IMR-90 (cell line): ENCODE measurements at regions not wholly inside any gene's neighbourhood (a gene's known extent, or its start where the extent isn't known, plus 50 kb on each side); places are given as distances from the start of the nearest gene placed in this dataset.

Experiments
- ATAC-seq: fragments of 200-7000 bp; cut with Tn5 transposase; 2 replicates; pipeline ENCODE4 v1.9.1; 2020; ENCODE audit warnings: low read depth, mild to moderate bottlenecking, moderate library complexity
- BruUV-seq: library from RNA; stranded (reverse); fragments of 400-500 nt; replicated peaks from 2 replicates; lab custom pipeline; 2021; lab: Mats Ljungman, UMichigan
- CTCF ChIA-PET: fragments of 300-600 bp; formaldehyde crosslinking; extraction: SDS; loops from one replicate; lab custom pipeline; 2021; ENCODE audit warnings: antibody characterized with exemption; lab: Yijun Ruan, JAX
- POLR2A ChIA-PET: fragments of 300-600 bp; sonication (Branson Sonifier 250); formaldehyde crosslinking; loops from one replicate; lab custom pipeline; 2022; ENCODE audit warnings: antibody characterized with exemption; ENCODE audit not compliant: unreplicated experiment; lab: Charles Lee
- DNase-seq: peaks from one replicate; pipeline ENCODE4 v3.0.0; 2013
- H2AFZ ChIP-seq: replicated peaks from 2 replicates; pipeline ENCODE3; 2013; ENCODE audit warnings: low read length, mild to moderate bottlenecking; ENCODE audit not compliant: poor library complexity
- H2AK5ac ChIP-seq: 2 replicates; pipeline ENCODE4 v1.6.1; 2013; ENCODE audit warnings: low read depth, low read length, inconsistent platforms
- H2AK9ac ChIP-seq: replicated peaks from 2 replicates; pipeline ENCODE3; 2013; ENCODE audit warnings: mild to moderate bottlenecking, low read depth, low read length, moderate library complexity; ENCODE audit not compliant: poor library complexity
- H2BK120ac ChIP-seq: 2 replicates; pipeline ENCODE4 v1.6.1; 2013; ENCODE audit warnings: low read depth, low read length, inconsistent platforms
- H2BK15ac ChIP-seq: 3 replicates; pipeline ENCODE4 v1.6.1; 2013; ENCODE audit warnings: low read depth, low read length, inconsistent platforms
- H2BK20ac ChIP-seq: 2 replicates; pipeline ENCODE4 v1.6.1; 2013; ENCODE audit warnings: low read depth, mild to moderate bottlenecking, inconsistent platforms, low read length, moderate library complexity
- H2BK5ac ChIP-seq: 2 replicates; pipeline ENCODE4 v1.6.1; 2013; ENCODE audit warnings: mild to moderate bottlenecking, low read depth, low read length, inconsistent platforms; ENCODE audit not compliant: poor library complexity, severe bottlenecking
- H3K14ac ChIP-seq: replicated peaks from 2 replicates; pipeline ENCODE4 v1.6.1; 2013; ENCODE audit warnings: low read depth, low read length, inconsistent platforms
- H3K18ac ChIP-seq: 2 replicates; pipeline ENCODE4 v1.6.1; 2013; ENCODE audit warnings: low read depth, low read length, control low read depth
- H3K23ac ChIP-seq: 2 replicates; pipeline ENCODE4 v1.6.1; 2013; ENCODE audit warnings: low read depth, low read length, inconsistent platforms
- H3K27ac ChIP-seq: 2 replicates; pipeline ENCODE4 v1.5.1; 2013; ENCODE audit warnings: mild to moderate bottlenecking, control low read depth, low read length; ENCODE audit not compliant: insufficient read depth
- H3K27me3 ChIP-seq: 2 replicates; pipeline ENCODE4 v1.6.1; 2013; ENCODE audit warnings: low read length; ENCODE audit not compliant: control insufficient read depth, insufficient read depth
- H3K36me3 ChIP-seq: 2 replicates; pipeline ENCODE4 v1.6.1; 2013; ENCODE audit warnings: low read length, mixed read lengths; ENCODE audit not compliant: control insufficient read depth, insufficient read depth
- H3K4ac ChIP-seq: 2 replicates; pipeline ENCODE4 v1.6.1; 2013; ENCODE audit warnings: low read depth, low read length, inconsistent platforms
- H3K4me1 ChIP-seq: 2 replicates; pipeline ENCODE4 v1.6.1; 2013; ENCODE audit warnings: low read length, mixed read lengths; ENCODE audit not compliant: control insufficient read depth, insufficient read depth
- H3K4me2 ChIP-seq: 2 replicates; pipeline ENCODE4 v1.6.1; 2013; ENCODE audit warnings: low read depth, mild to moderate bottlenecking, control low read depth, low read length, moderate library complexity
- H3K4me3 ChIP-seq: 2 replicates; pipeline ENCODE4 v1.5.1; 2013; ENCODE audit warnings: low read depth, mild to moderate bottlenecking, control low read depth, low read length, moderate library complexity; ENCODE audit not compliant: insufficient read depth
- H3K56ac ChIP-seq: 2 replicates; pipeline ENCODE4 v1.6.1; 2013; ENCODE audit warnings: low read length, inconsistent platforms; ENCODE audit not compliant: insufficient read depth; ENCODE audit errors: extremely low read depth
- H3K79me1 ChIP-seq, 2 experiments: 2 replicates each; pipeline ENCODE4 v1.6.1; 2013; ENCODE audit warnings: low read length in 2 of 2, inconsistent platforms in 1 of 2, low read depth in 1 of 2
- H3K9ac ChIP-seq: 2 replicates; pipeline ENCODE4 v1.6.1; 2013; ENCODE audit warnings: low read depth, low read length, control low read depth
- H3K9me1 ChIP-seq: 2 replicates; pipeline ENCODE4 v1.6.1; 2013; ENCODE audit warnings: low read length, inconsistent platforms; ENCODE audit not compliant: insufficient read depth
- H3K9me3 ChIP-seq: 2 replicates; pipeline ENCODE4 v1.6.1; 2013; ENCODE audit warnings: low read length; ENCODE audit not compliant: control insufficient read depth, insufficient read depth
- H4K20me1 ChIP-seq: 2 replicates; pipeline ENCODE4 v1.6.1; 2013; ENCODE audit warnings: low read length, inconsistent platforms; ENCODE audit not compliant: insufficient read depth
- H4K5ac ChIP-seq: 2 replicates; pipeline ENCODE4 v1.6.1; 2013; ENCODE audit warnings: mild to moderate bottlenecking, low read depth, low read length, control low read depth
- H4K8ac ChIP-seq, 2 experiments: 2 replicates each; pipeline ENCODE4 v1.6.1; 2013; ENCODE audit warnings: low read depth in 2 of 2, low read length in 2 of 2, control low read depth in 1 of 2, inconsistent platforms in 1 of 2
- H4K91ac ChIP-seq: 2 replicates; pipeline ENCODE4 v1.6.1; 2013; ENCODE audit warnings: low read depth, low read length, inconsistent platforms; ENCODE audit not compliant: insufficient read depth
- RFX5 ChIP-seq: IDR thresholded peaks from 2 replicates; pipeline ENCODE4 v1.8.0; 2012; ENCODE audit warnings: low read depth, mild to moderate bottlenecking, low read length, moderate library complexity
- WGBS, 2 experiments: methylation state at CpG; one replicate each; pipeline versions ENCODE4 v1.1.5 to v1.1.7; 2013; ENCODE audit warnings: missing lambda C conversion rate in 2 of 2; ENCODE audit not compliant: insufficient read length in 1 of 2; ENCODE audit errors: extremely low coverage in 2 of 2; 5-methylcytosine and 5-hydroxymethylcytosine counted together
- dilution Hi-C: fragments of 300-500 bp; cut with HindIII; formaldehyde crosslinking; loops from one replicate; pipeline ENCODE4 v1.14.3; 2018; ENCODE audit warnings: low sequenced_read_pairs; ENCODE audit not compliant: unreplicated experiment
- in situ Hi-C: fragments of 300-500 bp; cut with MboI; formaldehyde crosslinking; loops from 3 replicates; pipeline ENCODE4 v1.14.3; 2019; ENCODE audit warnings: low sequenced_read_pairs, inconsistent platforms, mixed read lengths
- intact Hi-C: fragments of 100-400 bp; cut with micrococcal nuclease; formaldehyde crosslinking; loops from 2 replicates; pipeline ENCODE4 v1.10.0; 2022
- TF ChIP-seq, protein P1 (sequence below): fragments of 150-350 bp; IDR thresholded peaks from 2 replicates; pipeline ENCODE4 v1.6.1; 2016; ENCODE audit warnings: low read depth, mild to moderate bottlenecking, low read length, moderate library complexity, borderline replicate concordance

DNA sequence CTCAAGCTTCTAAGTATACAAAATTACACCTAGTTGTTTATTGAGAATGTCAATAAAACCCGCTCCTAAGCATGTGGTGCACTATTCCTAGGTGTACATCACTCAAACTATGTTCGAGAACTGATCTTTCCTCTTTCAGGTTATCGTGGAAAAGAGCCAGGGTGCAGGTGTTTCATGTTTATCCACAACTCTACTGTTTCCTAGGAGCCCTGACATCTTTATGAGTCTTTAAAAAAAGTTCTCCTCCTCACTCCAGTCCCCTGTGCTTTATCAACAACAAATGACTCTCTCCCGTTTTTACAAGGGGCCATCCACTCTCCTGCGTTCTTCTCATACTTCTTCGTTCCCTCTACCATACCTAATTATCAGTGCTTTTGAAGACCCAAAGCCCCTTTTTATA is 78.8 kb upstream of the NFIL3 start:
- ChIA-PET CTCF (no interaction called here), POLR2A (no interaction called here)

More for the DNA sequence above, 78.8 kb upstream of the NFIL3 start:
- dilution Hi-C loops = loop anchor here (25.0 kb wide), 1 partner anchor 160 kb away; no protein-coding TSS in a partner anchor
- Histone ChIP-seq H3K4me2 (no peak overlapping the region), H2BK20ac (no peak overlapping the region), H3K56ac (no peak overlapping the region), H4K20me1 (no peaks in the 10 kb centered on the region), H2AK9ac (no peak overlapping the region), H2BK120ac (no peak overlapping the region), H3K79me1 (no peaks in the 10 kb centered on the region), H4K8ac (no peak overlapping the region), H3K18ac (no peak overlapping the region), H3K4me1 (peaks cover 4% of the 10 kb centered on the region), H3K4ac (no peak overlapping the region), H3K9me3 (no peaks in the 10 kb centered on the region), H4K5ac (no peak overlapping the region), H3K23ac (no peak overlapping the region), H4K91ac (no peak overlapping the region), H3K36me3 (no peaks in the 10 kb centered on the region), H3K9me1 (no peaks in the 10 kb centered on the region), H3K27me3 (no peaks in the 10 kb centered on the region), H3K14ac (no peak overlapping the region), H2AK5ac (no peak overlapping the region), H2BK15ac (no peak overlapping the region), H3K27ac (no peak overlapping the region), H2BK5ac (no peak overlapping the region), H2AFZ (no peak overlapping the region), H3K4me3 (no peak overlapping the region), H3K9ac (no peak overlapping the region)
- WGBS, 2 experiments = 73% methylated on average over 2 of the region's 6 CpGs; no CpG with 5 or more reads in 1 of the 2 experiments
- intact Hi-C loops = no loop called here
- TF ChIP-seq, protein P1, sequence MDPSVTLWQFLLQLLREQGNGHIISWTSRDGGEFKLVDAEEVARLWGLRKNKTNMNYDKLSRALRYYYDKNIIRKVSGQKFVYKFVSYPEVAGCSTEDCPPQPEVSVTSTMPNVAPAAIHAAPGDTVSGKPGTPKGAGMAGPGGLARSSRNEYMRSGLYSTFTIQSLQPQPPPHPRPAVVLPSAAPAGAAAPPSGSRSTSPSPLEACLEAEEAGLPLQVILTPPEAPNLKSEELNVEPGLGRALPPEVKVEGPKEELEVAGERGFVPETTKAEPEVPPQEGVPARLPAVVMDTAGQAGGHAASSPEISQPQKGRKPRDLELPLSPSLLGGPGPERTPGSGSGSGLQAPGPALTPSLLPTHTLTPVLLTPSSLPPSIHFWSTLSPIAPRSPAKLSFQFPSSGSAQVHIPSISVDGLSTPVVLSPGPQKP = no peak
- no peak for TF ChIP-seq RFX5
- no peak for ATAC-seq
- in situ Hi-C loops = no loop called here
- no peak for DNase-seq
- no TSS peak for BruUV-seq
